HG02588 (cell line): ENCODE measurements at regions not wholly inside any gene's neighbourhood (a gene's known extent, or its start where the extent isn't known, plus 50 kb on each side); places are given as distances from the start of the nearest gene placed in this dataset.

Source experiments
- ATAC-seq: cut with Tn5 transposase; IDR thresholded peaks from one replicate; pipeline ENCODE4 v1.9.1; 2021; ENCODE audit warnings: mild to moderate bottlenecking, moderate library complexity; ENCODE audit not compliant: unreplicated experiment

DNA sequence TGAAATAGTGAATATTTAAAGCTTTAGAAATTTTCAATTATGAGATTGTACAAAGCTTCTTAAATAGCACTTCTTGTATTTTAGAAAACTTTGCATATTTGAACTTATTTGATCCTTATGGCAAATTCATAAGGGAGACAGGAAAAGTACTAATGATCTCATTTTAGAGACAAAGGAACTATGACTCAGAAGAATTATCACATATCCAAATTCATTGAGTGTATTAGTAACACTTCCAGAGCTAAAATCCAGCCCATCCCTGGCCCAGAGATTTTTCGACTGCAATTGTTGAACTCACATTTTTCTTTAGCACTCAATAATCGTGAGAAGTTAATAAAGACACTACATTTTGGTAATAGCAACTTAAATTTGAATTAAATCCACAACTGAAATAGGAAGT is 704.3 kb downstream of the EPM2A start:
- no peak for ATAC-seq

DNA sequence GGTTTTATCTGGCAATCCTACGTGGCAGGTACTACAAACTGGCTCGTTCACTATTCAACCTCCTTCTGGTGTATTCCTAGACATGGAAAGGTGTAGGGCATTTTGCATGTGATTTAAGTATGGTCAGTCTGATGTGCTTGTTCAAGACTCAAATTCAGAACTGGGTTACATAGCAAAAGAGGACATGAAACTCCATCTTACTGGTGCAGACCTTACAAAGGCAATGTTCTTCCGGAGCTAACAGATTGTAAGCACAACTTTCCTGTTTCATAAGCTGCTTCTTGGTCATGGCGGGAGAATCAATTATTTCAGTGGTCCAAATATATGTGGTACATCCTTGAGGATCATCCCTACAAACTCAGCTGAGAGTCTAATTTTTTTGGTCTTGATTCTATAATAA is 703.4 kb downstream of the EPM2A start:
- no peak for ATAC-seq

DNA sequence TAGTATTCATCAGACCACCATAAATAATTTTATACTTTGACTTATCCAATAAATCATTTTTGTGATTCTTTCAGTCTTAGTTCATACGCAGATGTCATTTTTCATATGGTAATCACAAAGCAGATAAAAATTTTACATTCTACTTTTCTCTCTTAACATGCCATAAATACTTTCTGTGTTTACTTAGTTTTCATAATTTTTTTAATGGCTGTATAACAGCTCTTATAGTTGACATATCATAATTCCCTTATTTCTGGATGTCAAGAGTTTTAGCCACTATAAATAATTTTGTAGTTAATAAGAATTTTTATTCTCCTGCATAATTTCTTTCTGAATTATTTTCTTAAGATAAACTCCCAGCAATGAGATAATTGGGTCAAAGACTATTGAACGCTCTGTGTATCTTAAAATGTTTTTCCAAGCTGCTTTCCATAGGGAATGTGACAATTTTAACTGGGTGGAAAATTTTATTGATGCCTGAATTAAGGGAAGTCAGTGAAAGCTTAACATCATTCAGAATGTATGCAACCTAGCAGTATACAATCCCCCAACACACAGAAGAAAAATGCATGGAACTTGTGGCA is 702.7 kb downstream of the EPM2A start:
- ATAC-seq: no peak

DNA sequence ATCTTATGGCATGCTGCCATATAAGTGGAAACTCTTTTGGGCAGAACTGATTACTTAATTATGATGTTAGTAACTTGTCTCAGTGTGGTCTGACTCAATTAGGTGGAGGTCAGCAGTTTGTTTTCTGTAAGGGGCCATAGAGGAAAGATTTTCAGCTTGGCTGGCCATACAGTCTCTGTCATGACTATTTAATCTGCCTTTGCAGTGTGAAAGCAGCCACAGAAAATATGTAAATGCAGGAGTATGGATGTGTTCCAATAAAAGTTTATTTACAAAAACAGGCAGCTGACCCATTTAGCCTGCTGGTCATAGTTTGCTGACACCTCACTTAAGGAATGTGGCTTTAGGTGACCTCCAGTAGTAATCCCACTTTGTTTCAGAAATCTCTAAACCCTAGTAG is 700.7 kb downstream of the EPM2A start:
- no peak for ATAC-seq

DNA sequence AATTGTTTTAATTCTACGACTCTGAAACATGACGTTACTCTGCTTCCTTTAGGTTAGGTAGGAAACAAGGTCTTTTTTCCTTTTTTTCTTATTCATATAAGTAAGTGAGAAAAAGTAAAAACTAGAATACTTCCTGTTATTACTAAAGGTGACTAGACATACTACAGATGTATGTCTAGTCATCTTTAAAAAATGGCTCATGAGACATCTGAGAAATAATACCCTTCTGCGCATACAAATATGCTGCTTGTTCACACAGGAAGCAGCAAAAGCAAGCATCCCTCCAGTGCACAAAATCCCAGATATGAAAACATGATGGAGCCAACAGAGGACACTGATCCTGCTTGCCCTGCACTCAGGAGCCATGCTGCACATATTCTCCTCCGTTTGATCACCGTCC is 699.1 kb downstream of the EPM2A start:
- ATAC-seq: no peak

DNA sequence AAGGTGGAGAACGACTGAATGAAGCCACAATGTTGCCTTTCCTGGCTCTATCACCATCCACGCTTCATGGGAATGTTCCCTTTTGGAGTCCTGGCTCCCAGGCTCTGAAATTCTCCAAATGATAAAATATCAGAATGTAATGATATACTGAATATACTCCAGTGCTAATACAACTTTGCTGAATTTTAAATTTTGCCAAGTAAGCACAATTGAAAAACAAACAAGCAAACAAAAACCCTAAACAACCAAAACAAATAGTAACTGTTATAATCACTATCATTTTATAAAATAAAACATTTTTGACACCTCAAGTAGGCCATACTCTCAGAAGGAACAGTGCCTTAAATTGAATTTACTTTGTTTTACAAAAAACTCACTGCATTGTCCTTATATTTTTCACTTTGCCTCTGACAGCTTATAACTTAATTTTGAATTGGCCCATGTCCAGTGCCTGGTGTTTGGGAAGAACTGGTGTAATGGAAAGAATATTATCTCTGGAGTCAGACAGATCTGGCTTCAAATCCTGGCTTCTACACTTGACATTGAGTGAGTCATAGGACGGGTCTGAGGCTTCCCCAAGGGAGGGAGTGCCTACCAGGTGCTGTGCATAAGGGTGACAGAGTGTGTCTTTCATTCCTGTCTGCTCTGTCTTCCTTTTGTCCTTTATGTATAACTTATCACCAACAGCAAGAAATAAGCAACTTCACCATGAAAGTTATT is 698.3 kb downstream of the EPM2A start:
- no peak for ATAC-seq

DNA sequence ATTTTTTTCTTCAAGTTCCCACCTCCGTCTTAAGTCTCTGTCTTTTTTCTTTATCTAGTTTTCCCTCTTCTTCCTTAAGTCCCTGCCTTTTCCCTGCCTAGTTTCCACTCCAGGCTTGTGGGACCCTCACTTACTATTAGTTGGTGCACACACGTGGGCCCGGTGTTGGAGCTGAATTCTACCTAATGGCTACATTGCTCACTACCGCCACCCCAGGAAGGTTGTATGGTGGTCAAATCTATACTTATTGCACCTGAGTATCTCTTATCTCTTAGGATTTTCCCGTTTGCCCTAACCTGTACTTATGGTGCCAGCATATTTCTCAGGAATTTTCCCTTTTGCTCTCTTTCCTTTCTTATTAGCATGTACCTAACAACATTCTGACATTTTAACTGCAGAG is 692.8 kb downstream of the EPM2A start:
- no peak for ATAC-seq

DNA sequence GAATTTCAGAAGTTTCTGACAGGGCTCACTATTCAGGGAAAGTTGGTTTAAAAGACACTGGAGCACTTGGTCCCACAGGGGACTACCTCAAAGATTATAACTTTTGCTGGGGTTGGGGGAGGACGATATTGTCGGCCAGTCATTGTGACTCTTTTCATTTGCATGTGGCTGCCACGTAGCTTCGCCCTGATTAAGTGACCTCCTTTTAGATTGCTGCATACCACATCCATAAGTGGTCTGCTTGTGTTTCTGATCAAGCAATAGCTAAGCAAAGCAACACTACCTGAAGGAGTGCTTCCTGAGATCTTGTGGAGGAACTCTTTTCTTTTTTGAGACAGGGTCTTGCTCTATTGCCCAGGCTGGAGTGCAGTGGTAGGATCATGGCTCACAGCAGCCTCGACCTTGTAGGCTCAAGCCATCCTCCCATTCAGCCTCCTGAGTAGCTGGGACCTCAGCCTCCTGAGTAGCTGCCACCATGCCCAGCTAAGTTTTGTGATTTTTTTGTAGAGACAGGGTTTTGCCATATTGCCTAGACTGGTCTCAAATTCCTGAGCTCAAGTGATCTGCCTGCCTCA is 691.3 kb downstream of the EPM2A start:
- no peak for ATAC-seq

DNA sequence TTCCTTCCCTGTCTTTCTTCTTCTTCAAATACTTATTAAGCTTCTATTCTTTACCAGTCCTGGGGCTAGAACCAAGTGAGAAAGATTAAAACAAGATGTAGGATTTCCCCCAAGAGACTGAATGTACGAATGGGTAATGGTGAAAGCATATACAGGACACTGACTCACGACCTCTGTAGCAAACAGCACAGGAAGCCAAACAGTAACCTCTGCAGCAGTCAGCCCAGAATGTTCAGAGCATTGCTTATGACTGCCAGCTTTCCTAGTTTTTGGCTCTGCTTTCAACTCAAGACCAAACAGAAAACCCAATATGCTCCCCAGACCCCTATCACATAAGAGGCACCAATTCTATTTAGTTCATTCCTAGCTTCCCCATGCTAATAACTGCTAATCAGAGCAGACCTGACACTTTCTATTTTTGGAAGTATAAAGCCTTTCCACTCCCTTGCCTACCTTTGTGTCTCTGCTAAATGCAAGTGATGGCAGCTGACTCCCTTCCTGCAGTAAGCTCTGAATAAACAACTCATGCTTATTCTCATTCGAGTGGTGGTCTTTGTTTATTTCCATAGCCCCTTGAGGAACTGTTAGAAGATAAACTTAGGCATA is 690.6 kb downstream of the EPM2A start:
- ATAC-seq: no peak

DNA sequence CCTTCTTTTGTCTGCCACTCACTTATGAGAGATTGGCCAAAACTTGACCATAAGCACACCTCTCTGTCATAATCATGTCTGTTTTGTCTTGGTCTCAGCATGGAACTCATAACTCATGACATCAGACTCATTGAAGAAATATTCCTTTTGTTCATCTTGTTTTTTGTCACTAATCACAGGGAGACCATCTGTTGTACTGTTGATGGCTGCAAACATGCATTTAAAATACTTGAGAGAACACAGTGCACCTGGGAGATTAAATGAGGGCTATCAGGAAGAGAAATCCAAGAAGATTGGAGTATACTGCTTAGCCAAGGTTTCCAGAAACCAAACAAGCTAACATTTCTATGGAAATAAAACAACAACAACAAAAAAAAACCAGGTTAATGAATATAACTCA is 689.7 kb downstream of the EPM2A start:
- ATAC-seq: no peak

DNA sequence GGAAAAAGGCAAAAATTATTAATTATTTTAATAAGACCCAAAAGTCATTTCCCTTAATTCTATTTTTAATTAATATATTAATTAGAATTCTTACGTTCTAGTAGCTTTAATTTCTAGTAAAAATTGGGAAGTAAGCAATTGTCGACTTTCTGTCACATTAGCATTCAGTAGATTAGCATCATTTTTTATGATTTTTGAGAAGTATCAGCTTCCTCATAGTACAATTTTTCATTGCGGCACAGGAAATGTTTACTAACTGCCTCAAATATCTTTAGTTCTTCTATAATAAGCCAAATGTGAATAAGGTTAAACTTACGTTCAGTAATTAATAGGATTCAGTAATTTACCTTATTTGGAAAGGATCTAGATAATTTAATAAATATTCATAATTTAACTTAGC is 687.4 kb downstream of the EPM2A start:
- no peak for ATAC-seq

DNA sequence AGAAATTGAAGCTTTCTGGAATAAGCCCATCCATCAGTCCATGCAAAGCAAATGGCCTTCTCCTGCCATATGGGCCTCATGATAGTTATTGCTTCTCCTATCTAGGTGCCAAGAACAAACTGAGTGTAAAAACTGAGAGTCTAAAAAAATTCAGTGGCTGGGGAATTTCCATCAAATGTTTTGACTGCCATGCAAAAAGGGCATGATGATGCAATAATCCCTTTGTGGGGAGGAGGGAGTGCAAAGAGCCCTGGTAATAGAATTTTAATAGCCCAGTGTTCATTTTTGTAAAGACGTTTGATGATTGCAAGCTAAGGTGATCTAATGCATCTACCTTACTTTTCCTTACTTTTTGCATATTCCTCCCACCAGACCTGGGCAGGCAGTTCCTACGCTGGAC is 683.7 kb downstream of the EPM2A start:
- no peak for ATAC-seq

DNA sequence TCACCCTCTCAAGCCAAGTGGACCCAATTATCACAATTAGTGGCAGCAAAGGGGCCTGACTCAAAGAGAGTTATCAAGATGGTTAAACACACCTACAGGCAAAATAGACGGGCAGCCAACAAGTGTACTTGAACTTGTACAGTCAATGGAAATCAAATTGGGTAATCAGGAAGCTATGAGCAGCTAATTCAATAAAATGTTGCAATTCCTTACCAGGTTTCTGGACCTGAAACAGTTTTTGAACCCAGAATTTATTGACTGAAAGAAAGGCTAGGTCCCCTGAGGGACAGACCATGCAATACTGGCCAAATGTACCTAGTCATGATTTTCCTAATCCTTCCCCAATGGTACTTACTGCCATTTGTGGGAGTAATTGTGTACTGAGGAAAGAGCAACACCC is 679.8 kb downstream of the EPM2A start:
- ATAC-seq: no peak

DNA sequence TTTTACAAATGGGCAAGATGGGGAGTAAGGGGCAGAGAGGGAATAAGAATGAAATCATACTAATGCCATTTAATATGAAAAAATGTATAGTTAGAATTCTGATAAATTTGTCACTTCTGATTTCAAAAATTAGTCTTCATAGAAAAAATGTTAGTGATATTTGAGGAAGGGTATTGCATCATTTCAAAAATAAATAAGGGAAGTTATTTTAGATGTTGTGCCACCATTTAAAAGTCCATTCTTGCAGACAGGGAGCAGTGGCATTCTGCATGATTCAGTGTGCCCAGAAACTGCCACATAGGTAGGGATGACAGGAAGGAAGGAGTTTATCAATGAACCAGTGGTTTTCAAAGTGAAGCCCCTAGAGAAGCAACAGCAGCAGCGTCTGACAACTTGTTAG is 674.6 kb downstream of the EPM2A start:
- ATAC-seq: no peak

DNA sequence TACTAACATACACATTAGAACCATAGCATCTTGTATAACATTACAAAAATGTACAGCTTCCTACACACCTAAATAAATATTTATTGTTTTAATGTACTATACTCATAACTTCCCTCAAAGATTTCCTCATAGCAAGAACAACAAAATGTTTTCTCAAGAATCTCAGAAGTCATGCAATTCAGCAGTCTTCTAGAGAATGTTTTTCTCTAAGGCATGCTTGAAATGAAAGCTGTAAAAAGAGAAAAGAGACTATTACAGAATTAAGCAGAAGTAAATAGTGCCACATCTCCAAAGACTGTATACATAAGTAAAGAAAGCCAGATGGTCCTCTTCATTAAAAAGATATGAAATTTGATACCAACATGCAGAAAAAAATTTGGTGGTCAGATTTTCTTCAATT is 672.2 kb downstream of the EPM2A start:
- ATAC-seq: no peak

DNA sequence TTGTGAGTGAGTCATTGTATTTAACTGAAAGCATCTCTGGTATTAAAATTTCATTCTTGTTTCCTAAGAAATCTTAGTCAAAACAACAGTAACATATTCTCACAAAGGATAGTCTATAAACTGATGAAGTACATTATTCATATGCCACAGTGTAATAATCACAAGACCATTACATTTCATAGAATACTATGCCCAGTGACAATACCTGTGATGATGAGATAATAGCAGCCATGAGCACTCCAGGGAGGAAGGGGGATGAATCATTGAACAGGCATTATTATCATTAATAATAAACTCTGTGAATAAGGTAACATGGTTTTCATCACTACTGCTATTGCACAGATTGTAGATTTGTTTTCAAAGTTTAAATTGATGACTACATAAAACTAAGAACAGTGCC is 667.9 kb downstream of the EPM2A start:
- ATAC-seq: no peak

DNA sequence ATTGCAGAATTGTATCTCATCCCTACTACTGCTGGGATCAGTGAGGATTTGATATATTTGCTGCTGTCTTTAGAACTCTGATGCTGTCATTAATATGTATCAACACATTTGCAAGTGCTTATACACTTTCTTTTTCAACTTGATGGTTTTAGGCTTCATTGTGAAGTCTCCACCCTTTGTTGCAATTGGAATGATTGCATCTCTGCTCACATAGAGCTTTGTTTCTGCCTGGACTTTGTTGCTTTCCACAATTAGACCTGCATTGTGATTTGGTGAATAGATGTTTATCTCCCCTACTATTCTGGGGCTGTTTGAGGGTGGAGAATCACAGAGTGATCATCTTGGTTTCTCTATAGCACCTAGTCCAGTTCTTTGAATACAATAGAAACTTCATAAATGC is 666.7 kb downstream of the EPM2A start:
- ATAC-seq: no peak

DNA sequence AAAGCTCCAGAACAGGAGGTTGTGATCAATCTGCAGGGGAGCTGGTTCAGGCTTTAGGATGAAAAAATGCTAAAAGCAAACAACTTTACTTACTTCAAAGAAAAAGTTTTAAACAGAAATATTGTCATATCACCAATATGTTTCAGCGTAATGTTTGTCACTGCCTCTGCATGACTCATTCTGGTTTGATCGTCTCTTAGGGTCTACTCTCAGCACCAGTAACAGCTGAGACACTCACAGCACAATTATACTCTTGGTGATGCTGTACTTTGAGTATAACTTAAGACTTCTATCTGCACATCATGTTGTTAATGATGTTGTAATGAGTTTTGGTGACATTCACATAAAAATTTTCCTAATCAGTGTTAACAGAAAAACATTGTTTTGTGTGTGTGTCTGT is 665.4 kb downstream of the EPM2A start:
- ATAC-seq: no peak

DNA sequence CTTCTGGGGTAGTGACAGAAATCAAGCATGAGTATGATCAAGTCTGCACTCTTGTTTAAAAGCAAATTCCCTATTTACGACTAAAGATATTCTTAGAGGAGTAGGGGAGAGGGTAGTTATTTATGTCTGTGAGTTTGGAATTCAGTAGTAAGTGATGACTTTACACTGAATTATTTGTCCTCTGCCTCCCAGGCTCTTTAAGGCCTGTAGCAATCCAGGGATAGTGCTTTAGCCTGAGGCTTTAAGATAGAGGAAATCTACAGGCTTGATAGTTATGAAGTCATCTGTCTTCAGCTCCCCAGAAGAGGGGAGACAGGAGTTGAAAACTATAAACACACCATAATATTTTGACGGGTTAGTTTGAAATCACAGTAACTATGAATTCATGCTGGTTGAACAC is 664.5 kb downstream of the EPM2A start:
- no peak for ATAC-seq

DNA sequence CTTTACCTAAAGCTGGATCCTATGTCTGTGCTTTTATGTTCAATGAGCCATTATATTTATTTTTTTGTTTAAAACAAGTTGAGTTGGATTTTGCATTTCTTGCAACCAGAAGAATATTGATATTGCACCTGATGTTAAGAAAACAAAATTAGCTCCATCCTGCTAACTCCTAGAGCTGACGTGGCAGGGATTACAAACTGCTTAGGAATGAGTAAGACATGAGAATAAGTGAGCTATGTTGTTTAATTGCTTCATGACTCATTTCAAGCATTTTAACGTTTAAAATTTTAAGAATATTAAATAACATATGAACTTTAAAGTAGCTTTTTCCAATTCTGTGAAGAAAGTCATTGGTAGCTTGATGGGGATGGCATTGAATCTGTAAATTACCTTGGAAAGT is 663.5 kb downstream of the EPM2A start:
- ATAC-seq: no peak

DNA sequence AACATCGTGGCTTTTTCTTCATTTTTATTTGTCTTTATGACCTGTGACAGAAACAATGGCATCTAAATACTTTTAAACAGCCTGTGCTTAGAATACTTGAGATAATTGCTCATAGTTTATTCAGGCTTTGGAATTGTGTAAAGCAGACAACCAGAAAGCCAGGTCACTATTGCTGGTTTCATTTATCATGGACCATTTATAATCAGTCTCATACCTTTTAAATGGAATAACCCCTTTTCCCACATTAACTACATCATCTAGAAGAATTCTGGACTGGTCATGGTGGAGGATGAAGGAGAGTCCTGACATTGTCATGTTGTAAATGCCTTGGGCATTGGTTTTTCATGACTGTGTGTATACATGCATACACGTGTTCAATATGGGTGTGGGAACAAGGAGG is 661.5 kb downstream of the EPM2A start:
- no peak for ATAC-seq

DNA sequence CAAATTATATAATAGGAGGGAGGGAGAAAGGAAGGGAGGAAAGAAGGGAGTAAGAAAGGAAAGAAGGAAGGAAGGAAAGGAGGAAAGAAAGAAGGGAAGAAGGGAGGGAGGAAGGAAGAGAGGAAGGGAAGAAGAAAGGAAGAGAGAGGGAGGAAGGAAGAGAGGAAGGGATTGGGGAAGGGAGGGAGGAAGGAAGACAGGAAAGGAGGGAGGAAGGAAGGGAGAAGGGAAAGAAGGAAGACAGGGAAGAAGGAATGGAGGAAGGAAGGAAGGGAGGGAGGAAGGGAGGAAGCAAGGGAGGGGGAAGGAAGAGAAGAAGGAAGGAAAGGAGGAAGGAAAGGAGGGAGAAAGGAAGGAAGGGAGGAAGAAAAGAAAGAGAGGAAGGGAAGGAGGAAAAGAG is 660.5 kb downstream of the EPM2A start:
- no peak for ATAC-seq
